ENCODE measurements at regions not wholly inside any gene's neighbourhood (a gene's known extent, or its start where the extent isn't known, plus 50 kb on each side); places are given as distances from the start of the nearest gene placed in this dataset.

DNA sequence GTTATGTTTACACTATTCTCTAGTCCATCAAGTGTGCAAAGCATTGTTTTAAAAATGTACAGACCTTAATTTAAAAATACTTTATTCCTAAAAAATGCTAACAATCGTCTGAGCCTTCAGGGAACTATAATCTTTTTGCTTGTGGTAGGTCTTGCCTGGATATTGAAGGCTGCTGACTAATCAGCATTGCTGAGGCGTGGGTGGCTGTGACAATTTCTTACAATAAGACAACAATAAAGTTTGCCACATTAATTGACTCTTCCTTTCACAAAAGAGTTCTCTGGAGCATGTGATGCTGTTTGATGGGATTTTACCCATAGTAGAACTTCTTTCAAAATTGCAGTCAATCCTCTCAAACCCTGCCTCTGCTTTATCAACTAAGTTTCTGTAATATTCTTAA is 384.0 kb upstream of the TGFBR2 start:
- H3K9me3 ChIP-seq: no peaks in the 10 kb centered on the region
- H3K27me3 ChIP-seq (ENCODE audit: low read depth): no peaks in the 10 kb centered on the region

DNA sequence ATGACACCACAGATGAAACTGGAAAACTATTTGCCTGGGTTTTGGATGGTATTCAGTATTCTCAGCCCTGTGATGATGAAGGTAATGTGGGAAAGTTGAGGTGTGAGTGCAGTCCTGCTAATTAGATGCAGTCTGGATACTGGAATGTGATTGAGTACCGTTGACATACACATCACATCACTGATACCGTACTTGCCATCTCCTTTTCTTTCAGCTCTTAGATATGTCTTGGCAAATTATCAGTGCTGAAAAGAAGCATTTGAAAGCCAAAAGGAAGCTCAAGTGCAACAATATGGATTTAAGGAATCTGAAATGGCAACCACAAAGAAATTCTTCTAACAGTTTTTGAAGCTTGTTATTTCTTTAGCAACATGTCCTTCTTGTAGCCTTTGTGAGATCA is 381.4 kb upstream of the TGFBR2 start:
- no peaks in the 10 kb centered on the region for H3K36me3 ChIP-seq (replicated peaks)
- no peaks in the 10 kb centered on the region for H3K27me3 ChIP-seq (ENCODE audit: low read depth)
- in situ Hi-C loops (cut with MboI; ENCODE audit: low sequenced_read_pairs): no loop called here
- no peak for DNase-seq (ENCODE audit: low spot score in 2 of 2)
- no peak overlapping the region for H3K4me3 ChIP-seq
- H3K4me1 ChIP-seq: no peaks in the 10 kb centered on the region
- no peaks in the 10 kb centered on the region for H3K9me3 ChIP-seq

More for the DNA sequence above, 384.0 kb upstream of the TGFBR2 start:
- in situ Hi-C loops (cut with MboI; ENCODE audit: low sequenced_read_pairs): no loop called here
- H3K36me3 ChIP-seq (replicated peaks): no peaks in the 10 kb centered on the region
- no peaks in the 10 kb centered on the region for H3K4me1 ChIP-seq
- no peak for DNase-seq (ENCODE audit: low spot score in 2 of 2)
- no peak overlapping the region for H3K4me3 ChIP-seq

DNA sequence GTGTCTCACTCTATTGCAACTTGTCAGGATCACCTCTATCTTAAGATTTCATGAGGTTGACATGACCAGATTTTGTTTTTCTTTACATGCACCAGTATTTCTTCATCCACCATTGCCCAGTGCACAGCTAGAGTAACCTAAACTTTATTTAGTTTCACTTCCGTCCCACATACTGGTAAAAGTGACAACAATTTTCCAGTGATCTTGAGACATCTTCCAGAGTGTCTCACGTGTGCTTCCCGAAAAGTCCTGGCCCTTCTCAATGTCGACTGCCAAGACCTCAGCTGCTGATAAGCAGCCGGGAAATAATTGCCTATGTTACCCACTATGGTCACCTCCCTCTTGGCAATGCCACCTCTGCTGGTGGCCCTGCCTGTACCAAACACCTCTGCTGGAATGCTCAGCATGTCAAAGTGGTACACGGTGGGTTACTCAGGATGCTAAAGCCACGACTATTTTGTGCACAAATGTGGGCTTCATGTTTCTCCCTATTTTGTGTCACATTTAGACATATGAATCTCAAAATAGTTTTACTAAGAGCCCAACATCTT is 379.7 kb upstream of the TGFBR2 start:
- no peaks in the 10 kb centered on the region for H3K36me3 ChIP-seq (replicated peaks)
- no peak overlapping the region for H3K4me3 ChIP-seq
- in situ Hi-C loops (cut with MboI; ENCODE audit: low sequenced_read_pairs): no loop called here
- DNase-seq (ENCODE audit: low spot score in 2 of 2): no peak
- H3K9me3 ChIP-seq: no peaks in the 10 kb centered on the region
- peaks cover 5% of the 10 kb centered on the region for H3K4me1 ChIP-seq
- H3K27me3 ChIP-seq (ENCODE audit: low read depth): no peaks in the 10 kb centered on the region

DNA sequence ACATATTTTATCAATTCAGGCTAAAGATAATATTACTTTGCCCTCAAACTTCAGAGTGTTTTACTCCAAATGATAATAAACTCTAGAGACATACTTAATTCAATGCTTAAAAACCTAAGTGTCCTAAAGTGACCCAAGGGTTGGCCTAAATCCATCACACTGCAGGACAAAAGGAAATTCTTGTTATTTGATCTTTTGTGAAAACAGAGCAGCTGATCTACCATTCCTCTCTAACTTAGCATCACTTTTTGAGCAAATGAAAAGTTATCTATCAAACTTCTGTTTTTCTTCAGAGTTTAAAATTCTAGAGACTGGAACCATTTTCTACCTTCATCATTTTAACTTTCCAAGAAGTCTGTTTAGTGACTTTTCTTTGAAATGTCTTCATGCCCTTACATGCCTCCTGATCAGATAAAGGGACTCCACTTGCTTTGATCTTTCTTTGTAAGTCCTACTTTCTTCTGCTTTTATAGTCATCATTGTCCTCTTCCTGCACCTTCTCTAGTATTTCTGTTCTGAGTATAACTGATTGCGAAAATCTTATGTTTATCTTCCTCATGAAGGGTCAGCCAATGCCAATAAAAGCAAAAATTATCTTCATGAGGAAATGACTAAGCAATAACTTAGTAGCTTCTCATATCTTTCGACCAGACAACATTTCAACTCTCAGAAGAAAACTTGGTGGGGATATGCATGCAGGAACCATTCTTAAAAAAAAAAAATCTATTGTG is 378.7 kb upstream of the TGFBR2 start:
- Histone ChIP-seq H3K4me1 (peaks cover 12% of the 10 kb centered on the region), H3K36me3 (replicated peaks) (no peaks in the 10 kb centered on the region), H3K27me3 (ENCODE audit: low read depth) (no peaks in the 10 kb centered on the region), H3K9me3 (no peaks in the 10 kb centered on the region), H3K4me3 (no peak overlapping the region)
- DNase-seq (ENCODE audit: low spot score in 2 of 2): no peak
- in situ Hi-C loops (cut with MboI; ENCODE audit: low sequenced_read_pairs): no loop called here

DNA sequence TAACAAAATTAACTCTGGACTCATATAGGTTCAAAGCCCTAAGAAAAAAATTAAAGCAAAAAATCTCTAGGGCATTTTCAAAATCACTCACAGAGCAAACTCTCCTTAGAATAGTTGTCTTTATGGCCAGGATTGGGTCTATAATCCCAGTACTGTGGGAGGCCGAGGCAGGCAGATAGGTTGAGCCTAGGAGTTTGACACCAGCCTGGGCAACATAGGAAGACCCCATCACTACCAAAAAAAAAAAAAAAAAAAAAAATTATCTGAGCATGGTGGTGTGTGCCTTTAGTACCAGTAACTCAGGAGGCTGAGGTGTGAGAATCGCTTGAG is 378.1 kb upstream of the TGFBR2 start:
- in situ Hi-C loops (cut with MboI; ENCODE audit: low sequenced_read_pairs): no loop called here
- H3K27me3 ChIP-seq (ENCODE audit: low read depth): no peaks in the 10 kb centered on the region
- no peaks in the 10 kb centered on the region for H3K9me3 ChIP-seq
- no peak for DNase-seq (ENCODE audit: low spot score in 2 of 2)
- no peak overlapping the region for H3K4me3 ChIP-seq
- H3K36me3 ChIP-seq (replicated peaks): no peaks in the 10 kb centered on the region
- peaks cover 12% of the 10 kb centered on the region for H3K4me1 ChIP-seq

GRCh38 chr3:30231277-30232141 is 374.9 kb upstream of the TGFBR2 start:
- Histone ChIP-seq H3K4me1 (peaks cover 12% of the 10 kb centered on the region), H3K36me3 (replicated peaks) (no peaks in the 10 kb centered on the region), H3K4me3 (no peak overlapping the region), H3K9me3 (no peaks in the 10 kb centered on the region), H3K27me3 (ENCODE audit: low read depth) (no peaks in the 10 kb centered on the region)
- in situ Hi-C loops (cut with MboI; ENCODE audit: low sequenced_read_pairs): no loop called here
- peak; percentile 21 to 53 for DNase-seq (ENCODE audit: low spot score in 2 of 2)

- DNase-seq (ENCODE audit: low spot score in 2 of 2): no peak
- no peaks in the 10 kb centered on the region for H3K27me3 ChIP-seq (ENCODE audit: low read depth)
- H3K36me3 ChIP-seq (replicated peaks): no peaks in the 10 kb centered on the region
- in situ Hi-C loops (cut with MboI; ENCODE audit: low sequenced_read_pairs): no loop called here
- peaks cover 12% of the 10 kb centered on the region for H3K4me1 ChIP-seq
- no peak overlapping the region for H3K4me3 ChIP-seq
- H3K9me3 ChIP-seq: no peaks in the 10 kb centered on the region
Observed at GRCh38 chr3:30232142-30232541, 374.3 kb upstream of the TGFBR2 start.

DNA sequence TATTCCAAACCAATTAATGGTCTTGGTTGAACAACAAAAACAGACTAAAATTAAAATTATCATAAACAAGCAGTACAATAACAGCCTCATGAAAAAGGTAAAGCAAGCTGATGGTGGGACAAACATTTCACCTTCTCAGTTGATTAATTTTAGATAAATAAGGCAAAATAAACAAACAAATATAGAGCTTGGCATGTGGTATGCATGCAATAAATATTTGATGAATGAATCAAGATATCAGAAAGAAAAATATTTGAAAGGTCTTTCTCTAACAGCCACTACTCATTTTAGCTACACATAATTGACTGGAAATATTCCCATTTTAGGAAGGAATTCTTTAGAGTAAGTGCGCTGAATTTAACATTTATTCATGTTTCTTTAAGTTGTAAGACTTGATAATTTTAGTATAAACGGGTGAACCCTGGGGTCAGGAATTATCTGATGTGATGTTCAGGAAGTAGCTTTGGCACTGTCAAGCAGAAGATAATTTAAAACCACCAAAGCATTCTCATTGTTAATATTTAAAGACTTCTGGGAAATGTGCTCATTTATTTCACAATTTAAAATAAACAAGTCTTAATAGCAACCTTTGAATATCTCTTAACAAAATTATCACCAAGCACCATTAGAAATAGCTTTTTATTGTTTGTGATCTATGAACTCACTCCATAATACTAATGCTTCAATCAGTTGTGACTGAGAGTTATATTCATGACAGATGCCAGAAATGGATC is 372.3 kb upstream of the TGFBR2 start:
- DNase-seq (ENCODE audit: low spot score in 2 of 2): no peak
- Histone ChIP-seq H3K4me3 (no peak overlapping the region), H3K27me3 (ENCODE audit: low read depth) (no peaks in the 10 kb centered on the region), H3K9me3 (no peaks in the 10 kb centered on the region), H3K4me1 (peaks cover 12% of the 10 kb centered on the region), H3K36me3 (replicated peaks) (no peaks in the 10 kb centered on the region)
- in situ Hi-C loops (cut with MboI; ENCODE audit: low sequenced_read_pairs): no loop called here

DNA sequence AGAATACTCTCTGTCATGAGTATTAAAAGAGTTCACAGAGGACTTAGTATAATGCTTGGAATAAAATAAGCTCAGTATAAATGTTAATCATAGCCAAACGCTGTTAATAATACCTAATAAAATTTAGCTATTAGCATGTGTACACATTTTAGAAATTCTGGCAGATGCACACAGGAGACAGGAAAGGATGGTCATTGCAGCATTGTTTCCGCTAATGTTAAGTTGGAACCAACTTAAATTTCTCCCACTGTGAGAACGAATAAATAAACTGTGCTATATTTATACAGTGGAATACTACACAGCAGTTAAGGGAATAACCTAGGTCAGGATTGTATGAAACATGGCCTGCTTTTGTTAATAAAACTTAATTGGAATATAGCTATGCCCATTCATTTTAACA is 370.4 kb upstream of the TGFBR2 start:
- no peak for DNase-seq (ENCODE audit: low spot score in 2 of 2)
- H3K36me3 ChIP-seq (replicated peaks): no peaks in the 10 kb centered on the region
- no peaks in the 10 kb centered on the region for H3K9me3 ChIP-seq
- no peaks in the 10 kb centered on the region for H3K27me3 ChIP-seq (ENCODE audit: low read depth)
- H3K4me3 ChIP-seq: no peak overlapping the region
- H3K4me1 ChIP-seq: peaks cover 12% of the 10 kb centered on the region
- in situ Hi-C loops (cut with MboI; ENCODE audit: low sequenced_read_pairs): no loop called here

GRCh38 chr3:30241721-30242120 is 364.7 kb upstream of the TGFBR2 start:
- DNase-seq (ENCODE audit: low spot score in 2 of 2): no peak
- Histone ChIP-seq H3K4me3 (no peak overlapping the region), H3K36me3 (replicated peaks) (no peaks in the 10 kb centered on the region), H3K9me3 (no peaks in the 10 kb centered on the region), H3K4me1 (no peaks in the 10 kb centered on the region), H3K27me3 (ENCODE audit: low read depth) (no peaks in the 10 kb centered on the region)
- in situ Hi-C loops (cut with MboI; ENCODE audit: low sequenced_read_pairs): no loop called here

- Histone ChIP-seq H3K9me3 (no peaks in the 10 kb centered on the region), H3K36me3 (replicated peaks) (no peaks in the 10 kb centered on the region), H3K4me1 (no peaks in the 10 kb centered on the region), H3K4me3 (no peak overlapping the region), H3K27me3 (ENCODE audit: low read depth) (no peaks in the 10 kb centered on the region)
- DNase-seq (ENCODE audit: low spot score in 2 of 2): no peak
- in situ Hi-C loops (cut with MboI; ENCODE audit: low sequenced_read_pairs): no loop called here
Observed at GRCh38 chr3:30245858-30246622, 360.4 kb upstream of the TGFBR2 start.

DNA sequence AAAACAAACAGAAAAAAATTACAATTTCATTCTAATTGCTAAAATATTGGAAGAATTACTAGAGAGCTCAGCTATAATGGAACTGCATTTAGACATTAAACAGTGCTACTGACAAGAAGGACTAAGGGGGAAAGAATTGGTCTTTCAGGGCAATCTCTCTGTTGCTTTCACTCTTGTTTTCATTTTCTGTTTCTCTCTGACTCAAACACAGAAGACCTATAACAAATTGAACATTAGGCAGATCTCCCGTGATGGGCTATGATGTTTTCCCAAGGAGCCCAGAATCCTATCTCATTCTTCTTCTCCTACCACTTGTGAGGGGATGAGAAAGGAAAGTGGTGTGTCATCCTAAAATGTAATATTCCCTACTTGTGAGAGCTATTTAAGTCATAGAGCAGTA is 358.0 kb upstream of the TGFBR2 start:
- Histone ChIP-seq H3K4me1 (no peaks in the 10 kb centered on the region), H3K4me3 (no peak overlapping the region), H3K9me3 (no peaks in the 10 kb centered on the region), H3K27me3 (ENCODE audit: low read depth) (no peaks in the 10 kb centered on the region), H3K36me3 (replicated peaks) (no peaks in the 10 kb centered on the region)
- DNase-seq (ENCODE audit: low spot score in 2 of 2): no peak
- in situ Hi-C loops (cut with MboI; ENCODE audit: low sequenced_read_pairs): no loop called here

DNA sequence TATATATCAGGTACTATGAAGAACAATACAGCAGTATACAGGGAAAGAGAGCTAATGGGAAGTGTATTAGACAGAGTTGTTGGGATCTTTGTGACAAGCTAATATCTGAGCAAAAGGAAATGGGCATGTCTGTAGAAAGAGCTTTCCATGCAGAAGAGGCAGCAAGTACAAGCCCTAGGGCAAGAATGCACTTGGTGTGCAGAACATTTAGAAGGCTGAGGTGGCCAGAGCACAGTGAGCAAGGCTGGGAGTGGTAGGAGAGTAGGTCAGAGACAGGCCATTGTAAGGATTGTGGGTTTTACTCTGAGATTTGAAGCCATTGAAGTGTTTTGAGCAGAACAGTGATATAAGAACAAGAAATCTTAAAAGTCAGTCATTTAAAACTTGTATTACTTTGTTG is 353.9 kb upstream of the TGFBR2 start:
- no peaks in the 10 kb centered on the region for H3K4me1 ChIP-seq
- in situ Hi-C loops (cut with MboI; ENCODE audit: low sequenced_read_pairs): no loop called here
- H3K27me3 ChIP-seq (ENCODE audit: low read depth): no peaks in the 10 kb centered on the region
- no peaks in the 10 kb centered on the region for H3K36me3 ChIP-seq (replicated peaks)
- no peak for DNase-seq (ENCODE audit: low spot score in 2 of 2)
- no peak overlapping the region for H3K4me3 ChIP-seq
- H3K9me3 ChIP-seq: no peaks in the 10 kb centered on the region
